H9 (cell line): ENCODE measurements at regions not wholly inside any gene's neighbourhood (a gene's known extent, or its start where the extent isn't known, plus 50 kb on each side); places are given as distances from the start of the nearest gene placed in this dataset.

Source experiments
- DNase-seq: peaks from one replicate; pipeline ENCODE4 v3.0.0-alpha.2; 2017
- H2AFZ ChIP-seq: one replicate; pipeline ENCODE4 v1.6.1; 2013; ENCODE audit warnings: mild to moderate bottlenecking, low read length, control low read depth, moderate library complexity
- H2AK5ac ChIP-seq: 2 replicates; pipeline ENCODE4 v1.6.1; 2013; ENCODE audit warnings: low read length, control low read depth, mixed read lengths; ENCODE audit not compliant: insufficient read length
- H2BK120ac ChIP-seq: one replicate; pipeline ENCODE4 v1.6.1; 2013; ENCODE audit warnings: low read depth, mild to moderate bottlenecking, low read length, control low read depth, inconsistent platforms; ENCODE audit not compliant: poor library complexity, severe bottlenecking
- H2BK12ac ChIP-seq: 2 replicates; pipeline ENCODE4 v1.6.1; 2013; ENCODE audit warnings: low read length, control low read depth, mixed read lengths, low read depth; ENCODE audit not compliant: insufficient read length
- H2BK15ac ChIP-seq: 2 replicates; pipeline ENCODE4 v1.6.1; 2013; ENCODE audit warnings: low read depth, low read length, control low read depth
- H2BK20ac ChIP-seq: one replicate; pipeline ENCODE4 v1.6.1; 2013; ENCODE audit warnings: low read depth, mild to moderate bottlenecking, low read length, control low read depth, inconsistent platforms; ENCODE audit not compliant: poor library complexity, severe bottlenecking
- H2BK5ac ChIP-seq: 2 replicates; pipeline ENCODE4 v1.6.1; 2013; ENCODE audit warnings: low read length, control low read depth, mixed read lengths; ENCODE audit not compliant: insufficient read length
- H3K14ac ChIP-seq: 2 replicates; pipeline ENCODE4 v1.6.1; 2013; ENCODE audit warnings: low read length, control low read depth; ENCODE audit not compliant: insufficient read depth
- H3K18ac ChIP-seq: 2 replicates; pipeline ENCODE4 v1.6.1; 2013; ENCODE audit warnings: low read depth, mild to moderate bottlenecking, mixed read lengths, low read length, control low read depth; ENCODE audit not compliant: insufficient read length
- H3K23ac ChIP-seq: 2 replicates; pipeline ENCODE4 v1.6.1; 2013; ENCODE audit warnings: low read length, control low read depth, mixed read lengths, low read depth; ENCODE audit not compliant: insufficient read length
- H3K23me2 ChIP-seq: 2 replicates; pipeline ENCODE4 v1.6.1; 2013; ENCODE audit warnings: low read depth, mild to moderate bottlenecking, mixed read lengths, low read length, control low read depth; ENCODE audit not compliant: insufficient read length, poor library complexity, severe bottlenecking
- H3K27ac ChIP-seq: 2 replicates; pipeline ENCODE4 v1.5.1; 2013; ENCODE audit warnings: low read length, control low read depth, mixed read lengths, low read depth; ENCODE audit not compliant: insufficient read length
- H3K27me3 ChIP-seq: 2 replicates; pipeline ENCODE4 v1.6.1; 2013; ENCODE audit warnings: low read length, control low read depth, inconsistent platforms; ENCODE audit not compliant: insufficient read depth
- H3K4ac ChIP-seq: 2 replicates; pipeline ENCODE4 v1.6.1; 2013; ENCODE audit warnings: low read depth, mild to moderate bottlenecking, control low read depth, inconsistent platforms, low read length, moderate library complexity
- H3K4me1 ChIP-seq: 2 replicates; pipeline ENCODE4 v1.6.1; 2013; ENCODE audit warnings: low read length, control low read depth, inconsistent platforms; ENCODE audit not compliant: insufficient read depth
- H3K4me2 ChIP-seq: 2 replicates; pipeline ENCODE4 v1.6.1; 2013; ENCODE audit warnings: low read length, control low read depth, mixed read lengths; ENCODE audit not compliant: insufficient read length, insufficient read depth
- H3K56ac ChIP-seq: 2 replicates; pipeline ENCODE4 v1.6.1; 2013; ENCODE audit warnings: low read depth, mild to moderate bottlenecking, mixed read lengths, low read length, control low read depth; ENCODE audit not compliant: insufficient read length
- H3K79me1 ChIP-seq: 2 replicates; pipeline ENCODE4 v1.6.1; 2013; ENCODE audit warnings: low read depth, mild to moderate bottlenecking, moderate library complexity, low read length, control low read depth, inconsistent platforms; ENCODE audit not compliant: insufficient read depth, poor library complexity, severe bottlenecking
- H3K79me2 ChIP-seq: 2 replicates; pipeline ENCODE4 v1.6.1; 2013; ENCODE audit warnings: low read length, control low read depth, inconsistent platforms; ENCODE audit not compliant: insufficient read depth
- H3K9ac ChIP-seq: 2 replicates; pipeline ENCODE4 v1.6.1; 2013; ENCODE audit warnings: low read length, control low read depth, mixed read lengths; ENCODE audit not compliant: insufficient read length; ENCODE audit errors: extremely low read depth
- H3K9me3 ChIP-seq: one replicate; pipeline ENCODE4 v1.6.1; 2013; ENCODE audit warnings: low read depth, low read length, inconsistent platforms; ENCODE audit not compliant: control insufficient read depth
- H3T11ph ChIP-seq: one replicate; pipeline ENCODE4 v1.6.1; 2013; ENCODE audit warnings: mild to moderate bottlenecking, low read length, control low read depth, inconsistent platforms
- H4K20me1 ChIP-seq: one replicate; pipeline ENCODE4 v1.6.1; 2013; ENCODE audit not compliant: control insufficient read depth, insufficient read length, insufficient read depth
- H4K5ac ChIP-seq: 2 replicates; pipeline ENCODE4 v1.6.1; 2013; ENCODE audit warnings: low read depth, mild to moderate bottlenecking, mixed read lengths, low read length, control low read depth; ENCODE audit not compliant: insufficient read length
- H4K8ac ChIP-seq: replicated peaks from 2 replicates; pipeline ENCODE4 v1.6.1; 2013; ENCODE audit warnings: low read length, control low read depth, mixed read lengths, low read depth; ENCODE audit not compliant: insufficient read length
- H4K91ac ChIP-seq: 2 replicates; pipeline ENCODE4 v1.6.1; 2013; ENCODE audit warnings: low read depth, mild to moderate bottlenecking, moderate library complexity, mixed read lengths, low read length, control low read depth; ENCODE audit not compliant: insufficient read length
- H3K27ac Mint-ChIP-seq, 3 experiments: 2 replicates in 2 of 3; 3 replicates in 1 of 3; pipeline ENCODE4 v1.8.0; 2020 to 2021; ENCODE audit warnings: mixed read lengths in 3 of 3, mild to moderate bottlenecking in 1 of 3, moderate library complexity in 1 of 3
- H3K27me3 Mint-ChIP-seq: 2 replicates; pipeline ENCODE4 v1.8.0; 2021; ENCODE audit warnings: low read depth, mild to moderate bottlenecking, moderate library complexity, mixed read lengths
- H3K36me3 Mint-ChIP-seq, 3 experiments: 2 replicates in 2 of 3; 3 replicates in 1 of 3; pipeline ENCODE4 v1.8.0; 2020 to 2021; ENCODE audit warnings: low read depth in 3 of 3, mixed read lengths in 3 of 3; ENCODE audit not compliant: insufficient read depth in 1 of 3
- H3K4me1 Mint-ChIP-seq, 2 experiments: 2 replicates each; pipeline ENCODE4 v1.8.0; 2020; ENCODE audit warnings: mixed read lengths in 2 of 2
- H3K4me3 Mint-ChIP-seq, 2 experiments: 2 replicates in 1 of 2; 3 replicates in 1 of 2; pipeline ENCODE4 v1.8.0; 2020 to 2021; ENCODE audit warnings: mild to moderate bottlenecking in 2 of 2, mixed read lengths in 2 of 2, moderate library complexity in 1 of 2
- H3K9me3 Mint-ChIP-seq, 2 experiments: 2 replicates in 1 of 2; 3 replicates in 1 of 2; pipeline ENCODE4 v1.8.0; 2020; ENCODE audit warnings: mild to moderate bottlenecking in 2 of 2, mixed read lengths in 2 of 2, moderate library complexity in 1 of 2
- WGBS: extraction: QIAGEN DNeasy Blood & Tissue Kit; methylation state at CpG from one replicate; pipeline ENCODE4 v1.1.7; 2013; ENCODE audit warnings: missing lambda C conversion rate, low lambda C conversion rate, mixed read lengths; ENCODE audit not compliant: insufficient read length; ENCODE audit errors: extremely low coverage; 5-methylcytosine and 5-hydroxymethylcytosine counted together
- TF ChIP-seq, protein P1 (sequence below): fragments of 200-600 bp; sonication (generic); conservative IDR thresholded peaks from 3 replicates; pipeline ENCODE4 v1.8.0; 2021; ENCODE audit warnings: antibody characterized with exemption, mild to moderate bottlenecking

DNA sequence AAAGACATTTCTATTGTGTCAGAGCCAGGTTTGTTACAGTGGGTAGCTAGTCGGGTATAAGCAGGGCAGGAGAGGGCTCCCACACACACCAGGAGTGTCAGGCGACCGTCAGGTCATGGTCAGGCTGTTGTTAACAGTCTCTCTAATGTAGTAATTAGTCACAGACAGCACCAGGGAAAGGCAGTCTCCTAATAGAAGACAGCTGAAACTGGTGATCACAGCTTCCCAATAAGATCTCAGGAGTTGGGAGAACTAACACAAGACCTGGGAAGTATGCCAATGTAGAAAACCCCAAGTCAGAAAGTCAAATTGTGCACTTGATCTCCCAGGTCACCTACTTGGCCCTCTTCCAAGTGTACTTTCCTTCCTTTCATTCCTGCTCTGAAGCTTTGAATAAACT lies 53.0 kb upstream of the GPR6 start:
- H4K8ac ChIP-seq: no peak overlapping the region
- no peak overlapping the region for H3T11ph ChIP-seq
- no peak overlapping the region for H2BK15ac ChIP-seq
- H2BK120ac ChIP-seq: no peak overlapping the region
- H3K79me2 ChIP-seq: no peaks in the 10 kb centered on the region
- H3K27me3 Mint-ChIP-seq: no peaks in the 10 kb centered on the region; the same call in 1 of the 2 replicates
- no peak overlapping the region for H3K18ac ChIP-seq
- H4K91ac ChIP-seq: no peak overlapping the region
- H2AK5ac ChIP-seq: no peak overlapping the region
- H3K9me3 Mint-ChIP-seq: no peaks in the 10 kb centered on the region; a peak in 1 of 5 replicates
- peaks cover 2% of the 10 kb centered on the region; the same call in 1 of the 2 replicates for H3K4me1 ChIP-seq
- no peak overlapping the region for H4K5ac ChIP-seq
- H3K4me3 Mint-ChIP-seq: no peak overlapping the region
- no peak overlapping the region for H3K56ac ChIP-seq
- H2BK12ac ChIP-seq: no peak overlapping the region
- no peak overlapping the region for H2BK20ac ChIP-seq
- no peaks in the 10 kb centered on the region for H3K27me3 ChIP-seq
- DNase-seq: no peak
- H2BK5ac ChIP-seq: no peak overlapping the region
- H3K4ac ChIP-seq: no peak overlapping the region
- H3K23me2 ChIP-seq: no peaks in the 10 kb centered on the region
- no peak overlapping the region for H3K4me2 ChIP-seq
- WGBS: no CpG with 5 or more reads among the region's 3 CpGs
- no peaks in the 10 kb centered on the region; a peak in 1 of 7 replicates for H3K36me3 Mint-ChIP-seq
- H3K4me1 Mint-ChIP-seq: peaks cover 9% of the 10 kb centered on the region in 2 experiments; a peak in 3 of 4 replicates
- no peaks in the 10 kb centered on the region for H3K9me3 ChIP-seq
- no peak overlapping the region for H3K14ac ChIP-seq
- no peak overlapping the region for H3K27ac ChIP-seq
- H3K23ac ChIP-seq: no peak overlapping the region
- H3K9ac ChIP-seq: no peak overlapping the region
- TF ChIP-seq, protein P1, sequence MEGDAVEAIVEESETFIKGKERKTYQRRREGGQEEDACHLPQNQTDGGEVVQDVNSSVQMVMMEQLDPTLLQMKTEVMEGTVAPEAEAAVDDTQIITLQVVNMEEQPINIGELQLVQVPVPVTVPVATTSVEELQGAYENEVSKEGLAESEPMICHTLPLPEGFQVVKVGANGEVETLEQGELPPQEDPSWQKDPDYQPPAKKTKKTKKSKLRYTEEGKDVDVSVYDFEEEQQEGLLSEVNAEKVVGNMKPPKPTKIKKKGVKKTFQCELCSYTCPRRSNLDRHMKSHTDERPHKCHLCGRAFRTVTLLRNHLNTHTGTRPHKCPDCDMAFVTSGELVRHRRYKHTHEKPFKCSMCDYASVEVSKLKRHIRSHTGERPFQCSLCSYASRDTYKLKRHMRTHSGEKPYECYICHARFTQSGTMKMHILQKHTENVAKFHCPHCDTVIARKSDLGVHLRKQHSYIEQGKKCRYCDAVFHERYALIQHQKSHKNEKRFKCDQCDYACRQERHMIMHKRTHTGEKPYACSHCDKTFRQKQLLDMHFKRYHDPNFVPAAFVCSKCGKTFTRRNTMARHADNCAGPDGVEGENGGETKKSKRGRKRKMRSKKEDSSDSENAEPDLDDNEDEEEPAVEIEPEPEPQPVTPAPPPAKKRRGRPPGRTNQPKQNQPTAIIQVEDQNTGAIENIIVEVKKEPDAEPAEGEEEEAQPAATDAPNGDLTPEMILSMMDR: no peak
- H4K20me1 ChIP-seq: no peaks in the 10 kb centered on the region
- H3K27ac Mint-ChIP-seq: no peak overlapping the region
- H2AFZ ChIP-seq: no peak overlapping the region
- H3K79me1 ChIP-seq: no peaks in the 10 kb centered on the region
